ENCODE measurements at regions not wholly inside any gene's neighbourhood (a gene's known extent, or its start where the extent isn't known, plus 50 kb on each side); places are given as distances from the start of the nearest gene placed in this dataset.

DNA sequence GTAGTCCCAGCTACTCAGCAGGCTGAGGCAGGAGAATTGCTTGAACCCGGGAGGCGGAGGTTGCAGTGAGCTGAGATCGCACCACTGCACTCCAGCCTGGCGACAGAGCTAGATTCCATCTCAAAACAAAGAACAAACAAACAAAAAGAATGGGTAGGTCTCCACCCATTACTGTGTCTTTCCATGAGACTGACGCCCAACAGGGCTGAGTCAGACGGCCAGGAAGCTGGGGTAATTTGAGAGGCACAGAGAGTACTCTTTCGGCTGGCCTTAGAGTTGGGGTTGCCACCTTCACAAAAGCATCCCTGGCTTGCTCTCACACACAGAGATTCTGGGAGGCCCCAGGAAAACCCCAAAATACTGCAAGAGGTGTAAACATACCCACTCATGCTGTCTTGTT, 72.0 kb upstream of the DHRSX start:
- TF ChIP-seq, protein P1, sequence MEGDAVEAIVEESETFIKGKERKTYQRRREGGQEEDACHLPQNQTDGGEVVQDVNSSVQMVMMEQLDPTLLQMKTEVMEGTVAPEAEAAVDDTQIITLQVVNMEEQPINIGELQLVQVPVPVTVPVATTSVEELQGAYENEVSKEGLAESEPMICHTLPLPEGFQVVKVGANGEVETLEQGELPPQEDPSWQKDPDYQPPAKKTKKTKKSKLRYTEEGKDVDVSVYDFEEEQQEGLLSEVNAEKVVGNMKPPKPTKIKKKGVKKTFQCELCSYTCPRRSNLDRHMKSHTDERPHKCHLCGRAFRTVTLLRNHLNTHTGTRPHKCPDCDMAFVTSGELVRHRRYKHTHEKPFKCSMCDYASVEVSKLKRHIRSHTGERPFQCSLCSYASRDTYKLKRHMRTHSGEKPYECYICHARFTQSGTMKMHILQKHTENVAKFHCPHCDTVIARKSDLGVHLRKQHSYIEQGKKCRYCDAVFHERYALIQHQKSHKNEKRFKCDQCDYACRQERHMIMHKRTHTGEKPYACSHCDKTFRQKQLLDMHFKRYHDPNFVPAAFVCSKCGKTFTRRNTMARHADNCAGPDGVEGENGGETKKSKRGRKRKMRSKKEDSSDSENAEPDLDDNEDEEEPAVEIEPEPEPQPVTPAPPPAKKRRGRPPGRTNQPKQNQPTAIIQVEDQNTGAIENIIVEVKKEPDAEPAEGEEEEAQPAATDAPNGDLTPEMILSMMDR (IDR thresholded peaks at IDR 0.05; ENCODE audit: low read depth, low read length), result no peak
- TF ChIP-seq EZH2phosphoT487 (IDR thresholded peaks at IDR 0.05; ENCODE audit: low read depth), result no peak
- no peak overlapping the region for H3K4me2 ChIP-seq (ENCODE audit: low read length)
- no peak overlapping the region for H2AFZ ChIP-seq (ENCODE audit: low read depth, low read length)

DNA sequence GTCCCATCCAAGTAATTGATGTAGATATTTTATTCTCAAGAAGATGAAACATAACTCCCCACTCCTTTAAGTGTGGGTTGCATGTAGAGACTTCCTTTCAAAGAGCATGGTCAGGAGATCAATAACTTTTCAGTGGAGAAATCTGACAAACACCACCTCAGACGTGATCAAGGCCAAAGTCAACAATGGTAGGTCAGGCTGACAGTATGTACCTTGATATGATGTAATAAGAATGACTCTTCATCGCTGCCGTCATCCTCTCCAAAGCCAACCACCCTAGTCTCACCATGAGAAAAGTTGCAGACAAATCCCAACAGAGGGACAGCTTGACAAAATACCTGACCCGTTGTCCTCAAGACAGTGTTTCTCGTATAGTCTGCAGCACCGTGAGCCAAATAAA, 67.3 kb upstream of the DHRSX start:
- H3K4me2 ChIP-seq (ENCODE audit: low read length), result no peak overlapping the region
- no peak overlapping the region for H3K27ac ChIP-seq (ENCODE audit: low read length)
- no peaks in the 10 kb centered on the region for H3K79me2 ChIP-seq (ENCODE audit: low read length)
- no peaks in the 10 kb centered on the region for H3K27me3 ChIP-seq (ENCODE audit: low read depth, low read length)
- H3K9me3 ChIP-seq (ENCODE audit: insufficient read depth, low read length), result 0 out of 2 replicates have a peak, but pooled peaks cover 5% of the 10 kb centered on the region
- H3K9ac ChIP-seq (ENCODE audit: low read length), result no peak overlapping the region
- no peak overlapping the region for H3K4me3 ChIP-seq (ENCODE audit: low read length)
- H3K4me1 ChIP-seq (ENCODE audit: low read length), result no peaks in the 10 kb centered on the region
- no peaks in the 10 kb centered on the region for H3K36me3 ChIP-seq (replicated peaks; ENCODE audit: low read depth, low read length)
- H4K20me1 ChIP-seq (ENCODE audit: insufficient read depth, low read length), result no peaks in the 10 kb centered on the region
- no peak for TF ChIP-seq EZH2phosphoT487 (IDR thresholded peaks at IDR 0.05; ENCODE audit: low read depth)
- TF ChIP-seq, protein P1 (IDR thresholded peaks at IDR 0.05; ENCODE audit: low read depth, low read length), result no peak
- no peak overlapping the region for H2AFZ ChIP-seq (ENCODE audit: low read depth, low read length)

More for the DNA sequence above, 72.0 kb upstream of the DHRSX start:
- Histone ChIP-seq H3K27me3 (ENCODE audit: low read depth, low read length) (no peaks in the 10 kb centered on the region), H3K79me2 (ENCODE audit: low read length) (no peaks in the 10 kb centered on the region), H3K36me3 (replicated peaks; ENCODE audit: low read depth, low read length) (no peaks in the 10 kb centered on the region), H3K9me3 (ENCODE audit: insufficient read depth, low read length) (0 out of 2 replicates have a peak, but pooled peaks cover 5% of the 10 kb centered on the region), H3K9ac (ENCODE audit: low read length) (no peak overlapping the region), H4K20me1 (ENCODE audit: insufficient read depth, low read length) (no peaks in the 10 kb centered on the region), H3K27ac (ENCODE audit: low read length) (no peak overlapping the region), H3K4me3 (ENCODE audit: low read length) (no peak overlapping the region), H3K4me1 (ENCODE audit: low read length) (no peaks in the 10 kb centered on the region)

DNA sequence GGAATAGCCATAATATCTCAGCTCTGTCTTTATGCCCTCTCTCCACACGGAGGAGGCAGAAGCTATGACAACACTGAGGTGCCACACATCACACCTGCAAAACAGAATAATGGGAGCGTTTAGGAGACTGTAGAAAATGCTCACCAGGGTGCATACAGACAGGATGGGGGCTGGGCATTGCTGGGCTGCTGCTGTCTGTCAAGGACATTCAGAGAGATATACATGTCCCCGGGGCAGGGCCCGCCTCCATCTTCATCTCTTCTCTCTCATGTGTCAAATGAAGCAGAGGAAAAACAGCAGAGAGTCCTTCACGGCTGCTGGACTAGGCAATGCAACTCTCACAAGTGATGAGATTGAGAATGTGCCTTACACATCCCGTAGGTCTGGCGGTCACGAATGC, 65.3 kb upstream of the DHRSX start:
- H2AFZ ChIP-seq (ENCODE audit: low read depth, low read length), result no peak overlapping the region
- H3K79me2 ChIP-seq (ENCODE audit: low read length), result no peaks in the 10 kb centered on the region
- H3K4me1 ChIP-seq (ENCODE audit: low read length), result no peaks in the 10 kb centered on the region
- H3K9ac ChIP-seq (ENCODE audit: low read length), result no peak overlapping the region
- no peak overlapping the region for H3K4me3 ChIP-seq (ENCODE audit: low read length)
- H3K27me3 ChIP-seq (ENCODE audit: low read depth, low read length), result no peaks in the 10 kb centered on the region
- no peak overlapping the region for H3K4me2 ChIP-seq (ENCODE audit: low read length)
- H3K36me3 ChIP-seq (replicated peaks; ENCODE audit: low read depth, low read length), result no peaks in the 10 kb centered on the region
- no peaks in the 10 kb centered on the region for H4K20me1 ChIP-seq (ENCODE audit: insufficient read depth, low read length)
- H3K27ac ChIP-seq (ENCODE audit: low read length), result no peak overlapping the region
- H3K9me3 ChIP-seq (ENCODE audit: insufficient read depth, low read length), result 0 out of 2 replicates have a peak, but pooled peaks cover 5% of the 10 kb centered on the region
- TF ChIP-seq, protein P1 (IDR thresholded peaks at IDR 0.05; ENCODE audit: low read depth, low read length), result no peak
- TF ChIP-seq EZH2phosphoT487 (IDR thresholded peaks at IDR 0.05; ENCODE audit: low read depth), result no peak

DNA sequence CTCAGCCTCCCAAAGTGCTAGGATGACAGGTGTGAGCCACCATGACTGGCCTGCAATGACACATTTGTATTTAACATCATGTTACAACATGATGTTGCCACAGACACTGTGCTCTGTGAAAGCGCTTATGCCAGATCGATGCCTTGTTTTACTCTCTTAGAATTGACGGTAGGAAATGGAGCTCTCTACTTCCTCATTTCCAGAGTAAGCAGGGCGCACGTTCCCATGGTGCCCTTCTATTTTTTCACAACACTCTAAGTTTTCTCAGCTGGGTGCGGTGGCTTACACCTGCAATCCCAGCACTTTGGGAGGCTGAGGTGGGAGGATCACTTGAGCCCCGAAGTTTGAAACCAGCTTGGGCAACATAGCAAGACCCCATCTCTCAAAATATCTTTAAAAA, 60.7 kb upstream of the DHRSX start:
- no peak for TF ChIP-seq EZH2phosphoT487 (IDR thresholded peaks at IDR 0.05; ENCODE audit: low read depth)
- TF ChIP-seq, protein P1 (IDR thresholded peaks at IDR 0.05; ENCODE audit: low read depth, low read length), result no peak
- H2AFZ ChIP-seq (ENCODE audit: low read depth, low read length), result no peak overlapping the region
- no peak overlapping the region for H3K4me2 ChIP-seq (ENCODE audit: low read length)
- H3K4me3 ChIP-seq (ENCODE audit: low read length), result no peak overlapping the region
- no peaks in the 10 kb centered on the region for H4K20me1 ChIP-seq (ENCODE audit: insufficient read depth, low read length)
- H3K27me3 ChIP-seq (ENCODE audit: low read depth, low read length), result peaks cover 17% of the 10 kb centered on the region
- no peaks in the 10 kb centered on the region for H3K9me3 ChIP-seq (ENCODE audit: insufficient read depth, low read length)
- H3K9ac ChIP-seq (ENCODE audit: low read length), result no peak overlapping the region
- H3K79me2 ChIP-seq (ENCODE audit: low read length), result no peaks in the 10 kb centered on the region
- no peaks in the 10 kb centered on the region for H3K4me1 ChIP-seq (ENCODE audit: low read length)
- no peak overlapping the region for H3K27ac ChIP-seq (ENCODE audit: low read length)
- no peaks in the 10 kb centered on the region for H3K36me3 ChIP-seq (replicated peaks; ENCODE audit: low read depth, low read length)
